ENCODE measurements at regions not wholly inside any gene's neighbourhood (a gene's known extent, or its start where the extent isn't known, plus 50 kb on each side); places are given as distances from the start of the nearest gene placed in this dataset.

GRCh38 chr21:32900814-32901213 lies 124.9 kb upstream of the OLIG2 start:
- H3K4me1 ChIP-seq (ENCODE audit: control insufficient read depth in 1 of 2, insufficient read depth in 2 of 2, low read length in 2 of 2), result no peaks in the 10 kb centered on the region
- ChIA-PET CTCF (no interaction called here), POLR2A (no interaction called here), RAD21 (ENCODE audit: low non-redundant PET in 1 of 2, low total read pairs in 2 of 2, uncharacterized antibody in 2 of 2, unreplicated experiment in 2 of 2) (no interaction called here)
- no peaks in the 10 kb centered on the region for H4K20me1 ChIP-seq (ENCODE audit: insufficient read depth)
- no peaks in the 10 kb centered on the region for H3K9me2 ChIP-seq (ENCODE audit: insufficient read depth)
- ATAC-seq, result no peak
- H3K9ac ChIP-seq (ENCODE audit: low read length), result no peak overlapping the region
- H3K4me2 ChIP-seq (ENCODE audit: low read length), result no peak overlapping the region
- no peak for TF ChIP-seq EGR1 (IDR thresholded peaks at IDR 0.05; ENCODE audit: low read depth)
- no peak for TF ChIP-seq EZH2 (IDR thresholded peaks at IDR 0.05)
- no peak for TF ChIP-seq SP1 (IDR thresholded peaks at IDR 0.05; ENCODE audit: low read depth)
- no peaks in the 10 kb centered on the region for H3K9me3 ChIP-seq (ENCODE audit: control insufficient read depth in 1 of 2, insufficient read depth in 1 of 2, low read depth in 1 of 2, low read length in 2 of 2)
- no peak overlapping the region for H3K27ac ChIP-seq (ENCODE audit: low read depth, low read length)
- no peak overlapping the region for H2AFZ ChIP-seq (ENCODE audit: low read depth, low read length, poor library complexity, severe bottlenecking)
- H3K79me2 ChIP-seq (ENCODE audit: insufficient read depth, low read length), result no peaks in the 10 kb centered on the region
- intact Hi-C loops (cut with micrococcal nuclease), result no loop called here
- no TSS peak for BruUV-seq (replicated peaks)
- no peak for DNase-seq (ENCODE audit: low read depth, low spot score)
- peaks cover 59% of the 10 kb centered on the region for H3K27me3 ChIP-seq (ENCODE audit: insufficient read depth, low read length)
- no peak overlapping the region for H3K4me3 ChIP-seq (replicated peaks in 1 of 2; ENCODE audit: low read depth in 1 of 2, low read length in 2 of 2)
- H3K36me3 ChIP-seq (ENCODE audit: control insufficient read depth in 1 of 2, insufficient read depth in 2 of 2, low read length in 2 of 2), result no peaks in the 10 kb centered on the region

GRCh38 chr21:32907521-32907920 lies 118.2 kb upstream of the OLIG2 start:
- no TSS peak for BruUV-seq (replicated peaks)
- POLR2A ChIA-PET, result no interaction called here

More at GRCh38 chr21:32907521-32907920, 118.2 kb upstream of the OLIG2 start:
- ChIA-PET CTCF (no interaction called here), RAD21 (ENCODE audit: low non-redundant PET in 1 of 2, low total read pairs in 2 of 2, uncharacterized antibody in 2 of 2, unreplicated experiment in 2 of 2) (no interaction called here)
- H3K9ac ChIP-seq (ENCODE audit: low read length), result no peak overlapping the region
- H3K79me2 ChIP-seq (ENCODE audit: insufficient read depth, low read length), result no peaks in the 10 kb centered on the region
- TF ChIP-seq FOSL1 (IDR thresholded peaks at IDR 0.05; ENCODE audit: low read depth) (no peak), POLR2A (IDR thresholded peaks at IDR 0.05; ENCODE audit: borderline replicate concordance, extremely low read depth, insufficient read depth, insufficient read length) (no peak), CEBPB (IDR thresholded peaks at IDR 0.05; ENCODE audit: low read depth) (no peak), REST (IDR thresholded peaks at IDR 0.05; ENCODE audit: low read depth) (no peak), JUND (IDR thresholded peaks at IDR 0.05) (no peak), ZNF274 (IDR thresholded peaks at IDR 0.05; ENCODE audit: low read depth, low read length) (no peak), TCF7L2 (IDR thresholded peaks at IDR 0.05; ENCODE audit: borderline replicate concordance, extremely low read depth, insufficient read depth, insufficient read length) (no peak), EGR1 (IDR thresholded peaks at IDR 0.05; ENCODE audit: low read depth) (no peak), MAX (IDR thresholded peaks at IDR 0.05) (no peak), ZFX (IDR thresholded peaks at IDR 0.05) (no peak)
- peaks cover 20% of the 10 kb centered on the region for H3K27me3 ChIP-seq (ENCODE audit: insufficient read depth, low read length)
- no peaks in the 10 kb centered on the region for H4K20me1 ChIP-seq (ENCODE audit: insufficient read depth)
- no peak overlapping the region for H2AFZ ChIP-seq (ENCODE audit: low read depth, low read length, poor library complexity, severe bottlenecking)
- ATAC-seq, result no peak
- no peak overlapping the region for H3K4me2 ChIP-seq (ENCODE audit: low read length)
- 0 out of 2 replicates have a peak, but pooled peaks cover 2% of the 10 kb centered on the region for H3K9me2 ChIP-seq (ENCODE audit: insufficient read depth)
- no peaks in the 10 kb centered on the region for H3K4me1 ChIP-seq (ENCODE audit: control insufficient read depth in 1 of 2, insufficient read depth in 2 of 2, low read length in 2 of 2)
- H3K9me3 ChIP-seq (ENCODE audit: control insufficient read depth in 1 of 2, insufficient read depth in 1 of 2, low read depth in 1 of 2, low read length in 2 of 2), result no peaks in the 10 kb centered on the region
- no peak for DNase-seq (ENCODE audit: low read depth, low spot score)
- no peak overlapping the region for H3K27ac ChIP-seq (ENCODE audit: low read depth, low read length)
- no peak overlapping the region for H3K4me3 ChIP-seq (replicated peaks in 1 of 2; ENCODE audit: low read depth in 1 of 2, low read length in 2 of 2)
- intact Hi-C loops (cut with micrococcal nuclease), result no loop called here
- no peaks in the 10 kb centered on the region for H3K36me3 ChIP-seq (ENCODE audit: control insufficient read depth in 1 of 2, insufficient read depth in 2 of 2, low read length in 2 of 2)

Measured in HCT116 (cell line).